ENCODE measurements at regions not wholly inside any gene's neighbourhood (a gene's known extent, or its start where the extent isn't known, plus 50 kb on each side); places are given as distances from the start of the nearest gene placed in this dataset.

- TF ChIP-seq CTCF (conservative IDR thresholded peaks at IDR 0.05) (no peak), ZFX (IDR thresholded peaks at IDR 0.05) (no peak)
These were observed 414.2 kb downstream of the ZNF521 start for GRCh38 chr18:24937639-24938275.
